H9 (cell line): ENCODE measurements at regions not wholly inside any gene's neighbourhood (a gene's known extent, or its start where the extent isn't known, plus 50 kb on each side); places are given as distances from the start of the nearest gene placed in this dataset.

Experiments used
- DNase-seq: peaks from one replicate; pipeline ENCODE4 v3.0.0-alpha.2; 2017
- H2AFZ ChIP-seq: one replicate; pipeline ENCODE4 v1.6.1; 2013; ENCODE audit warnings: mild to moderate bottlenecking, low read length, control low read depth, moderate library complexity
- H2AK5ac ChIP-seq: 2 replicates; pipeline ENCODE4 v1.6.1; 2013; ENCODE audit warnings: low read length, control low read depth, mixed read lengths; ENCODE audit not compliant: insufficient read length
- H2BK120ac ChIP-seq: one replicate; pipeline ENCODE4 v1.6.1; 2013; ENCODE audit warnings: low read depth, mild to moderate bottlenecking, low read length, control low read depth, inconsistent platforms; ENCODE audit not compliant: poor library complexity, severe bottlenecking
- H2BK12ac ChIP-seq: 2 replicates; pipeline ENCODE4 v1.6.1; 2013; ENCODE audit warnings: low read length, control low read depth, mixed read lengths, low read depth; ENCODE audit not compliant: insufficient read length
- H2BK15ac ChIP-seq: 2 replicates; pipeline ENCODE4 v1.6.1; 2013; ENCODE audit warnings: low read depth, low read length, control low read depth
- H2BK20ac ChIP-seq: one replicate; pipeline ENCODE4 v1.6.1; 2013; ENCODE audit warnings: low read depth, mild to moderate bottlenecking, low read length, control low read depth, inconsistent platforms; ENCODE audit not compliant: poor library complexity, severe bottlenecking
- H2BK5ac ChIP-seq: 2 replicates; pipeline ENCODE4 v1.6.1; 2013; ENCODE audit warnings: low read length, control low read depth, mixed read lengths; ENCODE audit not compliant: insufficient read length
- H3K14ac ChIP-seq: 2 replicates; pipeline ENCODE4 v1.6.1; 2013; ENCODE audit warnings: low read length, control low read depth; ENCODE audit not compliant: insufficient read depth
- H3K18ac ChIP-seq: 2 replicates; pipeline ENCODE4 v1.6.1; 2013; ENCODE audit warnings: low read depth, mild to moderate bottlenecking, mixed read lengths, low read length, control low read depth; ENCODE audit not compliant: insufficient read length
- H3K23ac ChIP-seq: 2 replicates; pipeline ENCODE4 v1.6.1; 2013; ENCODE audit warnings: low read length, control low read depth, mixed read lengths, low read depth; ENCODE audit not compliant: insufficient read length
- H3K23me2 ChIP-seq: 2 replicates; pipeline ENCODE4 v1.6.1; 2013; ENCODE audit warnings: low read depth, mild to moderate bottlenecking, mixed read lengths, low read length, control low read depth; ENCODE audit not compliant: insufficient read length, poor library complexity, severe bottlenecking
- H3K27ac ChIP-seq: 2 replicates; pipeline ENCODE4 v1.5.1; 2013; ENCODE audit warnings: low read length, control low read depth, mixed read lengths, low read depth; ENCODE audit not compliant: insufficient read length
- H3K27me3 ChIP-seq: 2 replicates; pipeline ENCODE4 v1.6.1; 2013; ENCODE audit warnings: low read length, control low read depth, inconsistent platforms; ENCODE audit not compliant: insufficient read depth
- H3K4ac ChIP-seq: 2 replicates; pipeline ENCODE4 v1.6.1; 2013; ENCODE audit warnings: low read depth, mild to moderate bottlenecking, control low read depth, inconsistent platforms, low read length, moderate library complexity
- H3K4me1 ChIP-seq: 2 replicates; pipeline ENCODE4 v1.6.1; 2013; ENCODE audit warnings: low read length, control low read depth, inconsistent platforms; ENCODE audit not compliant: insufficient read depth
- H3K4me2 ChIP-seq: 2 replicates; pipeline ENCODE4 v1.6.1; 2013; ENCODE audit warnings: low read length, control low read depth, mixed read lengths; ENCODE audit not compliant: insufficient read length, insufficient read depth
- H3K56ac ChIP-seq: 2 replicates; pipeline ENCODE4 v1.6.1; 2013; ENCODE audit warnings: low read depth, mild to moderate bottlenecking, mixed read lengths, low read length, control low read depth; ENCODE audit not compliant: insufficient read length
- H3K79me1 ChIP-seq: 2 replicates; pipeline ENCODE4 v1.6.1; 2013; ENCODE audit warnings: low read depth, mild to moderate bottlenecking, moderate library complexity, low read length, control low read depth, inconsistent platforms; ENCODE audit not compliant: insufficient read depth, poor library complexity, severe bottlenecking
- H3K79me2 ChIP-seq: 2 replicates; pipeline ENCODE4 v1.6.1; 2013; ENCODE audit warnings: low read length, control low read depth, inconsistent platforms; ENCODE audit not compliant: insufficient read depth
- H3K9ac ChIP-seq: 2 replicates; pipeline ENCODE4 v1.6.1; 2013; ENCODE audit warnings: low read length, control low read depth, mixed read lengths; ENCODE audit not compliant: insufficient read length; ENCODE audit errors: extremely low read depth
- H3K9me3 ChIP-seq: one replicate; pipeline ENCODE4 v1.6.1; 2013; ENCODE audit warnings: low read depth, low read length, inconsistent platforms; ENCODE audit not compliant: control insufficient read depth
- H3T11ph ChIP-seq: one replicate; pipeline ENCODE4 v1.6.1; 2013; ENCODE audit warnings: mild to moderate bottlenecking, low read length, control low read depth, inconsistent platforms
- H4K20me1 ChIP-seq: one replicate; pipeline ENCODE4 v1.6.1; 2013; ENCODE audit not compliant: control insufficient read depth, insufficient read length, insufficient read depth
- H4K5ac ChIP-seq: 2 replicates; pipeline ENCODE4 v1.6.1; 2013; ENCODE audit warnings: low read depth, mild to moderate bottlenecking, mixed read lengths, low read length, control low read depth; ENCODE audit not compliant: insufficient read length
- H4K8ac ChIP-seq: replicated peaks from 2 replicates; pipeline ENCODE4 v1.6.1; 2013; ENCODE audit warnings: low read length, control low read depth, mixed read lengths, low read depth; ENCODE audit not compliant: insufficient read length
- H4K91ac ChIP-seq: 2 replicates; pipeline ENCODE4 v1.6.1; 2013; ENCODE audit warnings: low read depth, mild to moderate bottlenecking, moderate library complexity, mixed read lengths, low read length, control low read depth; ENCODE audit not compliant: insufficient read length
- H3K27ac Mint-ChIP-seq, 3 experiments: 2 replicates in 2 of 3; 3 replicates in 1 of 3; pipeline ENCODE4 v1.8.0; 2020 to 2021; ENCODE audit warnings: mixed read lengths in 3 of 3, mild to moderate bottlenecking in 1 of 3, moderate library complexity in 1 of 3
- H3K27me3 Mint-ChIP-seq: 2 replicates; pipeline ENCODE4 v1.8.0; 2021; ENCODE audit warnings: low read depth, mild to moderate bottlenecking, moderate library complexity, mixed read lengths
- H3K36me3 Mint-ChIP-seq, 3 experiments: 2 replicates in 2 of 3; 3 replicates in 1 of 3; pipeline ENCODE4 v1.8.0; 2020 to 2021; ENCODE audit warnings: low read depth in 3 of 3, mixed read lengths in 3 of 3; ENCODE audit not compliant: insufficient read depth in 1 of 3
- H3K4me1 Mint-ChIP-seq, 2 experiments: 2 replicates each; pipeline ENCODE4 v1.8.0; 2020; ENCODE audit warnings: mixed read lengths in 2 of 2
- H3K4me3 Mint-ChIP-seq, 2 experiments: 2 replicates in 1 of 2; 3 replicates in 1 of 2; pipeline ENCODE4 v1.8.0; 2020 to 2021; ENCODE audit warnings: mild to moderate bottlenecking in 2 of 2, mixed read lengths in 2 of 2, moderate library complexity in 1 of 2
- H3K9me3 Mint-ChIP-seq, 2 experiments: 2 replicates in 1 of 2; 3 replicates in 1 of 2; pipeline ENCODE4 v1.8.0; 2020; ENCODE audit warnings: mild to moderate bottlenecking in 2 of 2, mixed read lengths in 2 of 2, moderate library complexity in 1 of 2
- WGBS: extraction: QIAGEN DNeasy Blood & Tissue Kit; methylation state at CpG from one replicate; pipeline ENCODE4 v1.1.7; 2013; ENCODE audit warnings: missing lambda C conversion rate, low lambda C conversion rate, mixed read lengths; ENCODE audit not compliant: insufficient read length; ENCODE audit errors: extremely low coverage; 5-methylcytosine and 5-hydroxymethylcytosine counted together
- TF ChIP-seq, protein P1 (sequence below): fragments of 200-600 bp; sonication (generic); conservative IDR thresholded peaks from 3 replicates; pipeline ENCODE4 v1.8.0; 2021; ENCODE audit warnings: antibody characterized with exemption, mild to moderate bottlenecking

DNA sequence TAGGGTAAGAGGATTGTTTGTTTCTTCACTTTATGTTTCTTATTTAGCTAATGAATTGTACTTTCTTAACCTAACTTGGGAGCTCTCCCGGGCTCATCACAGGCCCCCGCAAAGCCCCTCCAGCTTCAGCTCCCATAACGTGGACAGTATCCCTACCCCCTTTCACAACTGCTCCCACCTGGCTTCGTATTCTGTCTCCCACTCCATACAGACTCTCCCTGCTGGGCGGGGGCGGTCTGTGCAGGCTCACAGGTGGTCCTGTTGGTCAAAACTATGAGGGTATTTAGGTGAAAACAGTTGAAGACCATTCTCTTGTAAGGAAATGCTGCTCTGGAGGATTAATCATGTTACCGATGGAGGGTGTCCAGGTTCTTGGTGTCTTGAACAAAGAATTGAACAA, 805.3 kb downstream of the SEMA5A start:
- Histone ChIP-seq H4K5ac (no peak overlapping the region), H3K4me1 (no peaks in the 10 kb centered on the region), H3K14ac (no peak overlapping the region), H2AK5ac (no peak overlapping the region), H2BK15ac (no peak overlapping the region), H3K4me2 (no peak overlapping the region), H3K9ac (no peak overlapping the region), H2BK12ac (no peak overlapping the region), H3K56ac (no peak overlapping the region), H3K27ac (no peak overlapping the region), H2BK5ac (no peak overlapping the region), H4K8ac (no peak overlapping the region), H3K79me1 (no peaks in the 10 kb centered on the region), H3K23me2 (no peaks in the 10 kb centered on the region), H2BK20ac (no peak overlapping the region), H4K91ac (no peak overlapping the region), H3K23ac (no peak overlapping the region), H2BK120ac (no peak overlapping the region), H3K4ac (no peak overlapping the region), H2AFZ (no peak overlapping the region), H3K9me3 (no peaks in the 10 kb centered on the region), H3K18ac (no peak overlapping the region), H3K79me2 (no peaks in the 10 kb centered on the region), H3K27me3 (no peaks in the 10 kb centered on the region), H4K20me1 (no peaks in the 10 kb centered on the region), H3T11ph (no peak overlapping the region)
- TF ChIP-seq, protein P1, sequence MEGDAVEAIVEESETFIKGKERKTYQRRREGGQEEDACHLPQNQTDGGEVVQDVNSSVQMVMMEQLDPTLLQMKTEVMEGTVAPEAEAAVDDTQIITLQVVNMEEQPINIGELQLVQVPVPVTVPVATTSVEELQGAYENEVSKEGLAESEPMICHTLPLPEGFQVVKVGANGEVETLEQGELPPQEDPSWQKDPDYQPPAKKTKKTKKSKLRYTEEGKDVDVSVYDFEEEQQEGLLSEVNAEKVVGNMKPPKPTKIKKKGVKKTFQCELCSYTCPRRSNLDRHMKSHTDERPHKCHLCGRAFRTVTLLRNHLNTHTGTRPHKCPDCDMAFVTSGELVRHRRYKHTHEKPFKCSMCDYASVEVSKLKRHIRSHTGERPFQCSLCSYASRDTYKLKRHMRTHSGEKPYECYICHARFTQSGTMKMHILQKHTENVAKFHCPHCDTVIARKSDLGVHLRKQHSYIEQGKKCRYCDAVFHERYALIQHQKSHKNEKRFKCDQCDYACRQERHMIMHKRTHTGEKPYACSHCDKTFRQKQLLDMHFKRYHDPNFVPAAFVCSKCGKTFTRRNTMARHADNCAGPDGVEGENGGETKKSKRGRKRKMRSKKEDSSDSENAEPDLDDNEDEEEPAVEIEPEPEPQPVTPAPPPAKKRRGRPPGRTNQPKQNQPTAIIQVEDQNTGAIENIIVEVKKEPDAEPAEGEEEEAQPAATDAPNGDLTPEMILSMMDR: no peak
- Mint-ChIP-seq H3K27me3 (no peaks in the 10 kb centered on the region; the same call in 1 of the 2 replicates), H3K36me3 (peaks cover 0 to 2% (median 0%) of the 10 kb centered on the region in 3 experiments; a peak in 2 of 7 replicates), H3K9me3 (no peaks in the 10 kb centered on the region; a peak in 3 of 5 replicates), H3K4me3 (no peak overlapping the region), H3K4me1 (no peaks in the 10 kb centered on the region), H3K27ac (no peak overlapping the region)
- WGBS: no CpG with 5 or more reads among the region's 7 CpGs
- no peak for DNase-seq
